Endodermal cell (in vitro differentiated cells): ENCODE measurements at regions not wholly inside any gene's neighbourhood (a gene's known extent, or its start where the extent isn't known, plus 50 kb on each side); places are given as distances from the start of the nearest gene placed in this dataset.

Source experiments
- DNase-seq: peaks from one replicate; pipeline ENCODE4 v3.0.0-alpha.2; 2017
- H3K27ac ChIP-seq: 2 replicates; pipeline ENCODE4 v1.5.1; 2013; ENCODE audit warnings: mild to moderate bottlenecking, low read depth, low read length, moderate library complexity
- H3K27me3 ChIP-seq: 2 replicates; pipeline ENCODE4 v1.6.1; 2013; ENCODE audit warnings: mild to moderate bottlenecking, low read length, moderate library complexity; ENCODE audit not compliant: insufficient read depth, control insufficient read depth, poor library complexity, severe bottlenecking
- H3K36me3 ChIP-seq: 2 replicates; pipeline ENCODE4 v1.7.0; 2013; ENCODE audit warnings: mild to moderate bottlenecking, low read length, moderate library complexity; ENCODE audit not compliant: control insufficient read depth, insufficient read depth
- H3K4me1 ChIP-seq: one replicate; pipeline ENCODE4 v1.7.0; 2013; ENCODE audit warnings: low read length; ENCODE audit not compliant: control insufficient read depth, insufficient read depth
- H3K4me3 ChIP-seq: 2 replicates; pipeline ENCODE4 v1.5.1; 2013; ENCODE audit warnings: mild to moderate bottlenecking, low read length, moderate library complexity
- H3K9ac ChIP-seq: 2 replicates; pipeline ENCODE4 v1.6.1; 2013; ENCODE audit warnings: mild to moderate bottlenecking, low read length, moderate library complexity; ENCODE audit not compliant: poor library complexity, severe bottlenecking; ENCODE audit errors: extremely low read depth
- H3K9me3 ChIP-seq: 2 replicates; pipeline ENCODE4 v1.6.1; 2013; ENCODE audit warnings: mild to moderate bottlenecking, low read length, moderate library complexity; ENCODE audit not compliant: control insufficient read depth
- H3K27ac Mint-ChIP-seq: 2 replicates; pipeline ENCODE4 v1.8.0; 2020; ENCODE audit warnings: mixed read lengths
- H3K27me3 Mint-ChIP-seq: 2 replicates; pipeline ENCODE4 v1.8.0; 2021; ENCODE audit warnings: mild to moderate bottlenecking, mixed read lengths; ENCODE audit not compliant: insufficient read depth
- H3K36me3 Mint-ChIP-seq: 2 replicates; pipeline ENCODE4 v1.8.0; 2020; ENCODE audit warnings: low read depth, mixed read lengths
- H3K4me1 Mint-ChIP-seq: 2 replicates; pipeline ENCODE4 v1.8.0; 2020; ENCODE audit warnings: mixed read lengths
- H3K4me3 Mint-ChIP-seq: 2 replicates; pipeline ENCODE4 v1.8.0; 2020; ENCODE audit warnings: mild to moderate bottlenecking, moderate library complexity, mixed read lengths
- H3K9me3 Mint-ChIP-seq: 2 replicates; pipeline ENCODE4 v1.8.0; 2020; ENCODE audit warnings: mild to moderate bottlenecking, mixed read lengths
- CTCF ChIP-seq: fragments of 200-600 bp; sonication (generic); conservative IDR thresholded peaks from 2 replicates; pipeline ENCODE4 v1.5.0; 2021; ENCODE audit warnings: antibody characterized with exemption, mild to moderate bottlenecking
- WGBS, 2 experiments: methylation state at CpG; one replicate each; pipeline versions ENCODE4 v1.1.5 to v1.1.7; 2013; ENCODE audit warnings: missing lambda C conversion rate in 2 of 2, mixed read lengths in 1 of 2; ENCODE audit not compliant: insufficient coverage in 1 of 2, insufficient read length in 1 of 2; 5-methylcytosine and 5-hydroxymethylcytosine counted together

- Mint-ChIP-seq H3K27me3 (no peaks in the 10 kb centered on the region), H3K9me3 (no peaks in the 10 kb centered on the region), H3K36me3 (no peaks in the 10 kb centered on the region), H3K4me1 (no peaks in the 10 kb centered on the region), H3K4me3 (no peak overlapping the region), H3K27ac (no peak overlapping the region)
- Histone ChIP-seq H3K4me3 (no peak overlapping the region), H3K9me3 (no peaks in the 10 kb centered on the region), H3K4me1 (no peaks in the 10 kb centered on the region), H3K27me3 (no peaks in the 10 kb centered on the region), H3K9ac (no peak overlapping the region), H3K27ac (no peak overlapping the region), H3K36me3 (no peaks in the 10 kb centered on the region)
- DNase-seq = no peak
- WGBS, 2 experiments = 90 to 92% methylated on average over 6 of the region's 6 CpGs
- TF ChIP-seq CTCF = no peak
Measured at GRCh38 chr6:156646496-156646895, 130.7 kb upstream of the ARID1B start.

DNA sequence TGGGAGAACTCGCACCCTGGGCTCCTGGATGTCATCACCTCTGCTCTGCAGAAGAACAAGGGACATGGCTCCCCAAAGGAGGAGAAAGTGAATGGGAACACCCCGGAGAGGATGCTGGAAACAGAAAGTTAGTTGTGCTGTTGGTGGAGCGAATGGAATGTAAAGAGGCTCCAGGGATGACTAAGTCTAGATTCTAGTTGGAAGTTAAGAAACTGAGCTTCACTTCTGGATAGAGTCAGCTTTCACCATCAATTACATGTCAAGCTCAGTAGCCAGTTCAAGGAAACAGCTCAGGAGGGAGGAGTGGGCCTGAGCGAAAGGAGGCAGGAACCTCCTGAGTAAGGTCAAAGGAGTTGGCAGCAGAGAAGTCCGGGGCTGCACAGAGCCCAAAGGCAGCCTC lies 132.1 kb upstream of the ARID1B start:
- Mint-ChIP-seq H3K9me3 (no peaks in the 10 kb centered on the region), H3K27ac (no peak overlapping the region), H3K4me3 (no peak overlapping the region), H3K36me3 (no peaks in the 10 kb centered on the region), H3K27me3 (no peaks in the 10 kb centered on the region), H3K4me1 (no peaks in the 10 kb centered on the region)
- Histone ChIP-seq H3K36me3 (no peaks in the 10 kb centered on the region), H3K9me3 (no peaks in the 10 kb centered on the region), H3K9ac (no peak overlapping the region), H3K27me3 (no peaks in the 10 kb centered on the region), H3K4me1 (no peaks in the 10 kb centered on the region), H3K27ac (no peak overlapping the region), H3K4me3 (no peak overlapping the region)
- 93 to 97% methylated on average over 3 to 5 of the region's 5 CpGs for WGBS, 2 experiments
- DNase-seq = peak; percentile 18
- no peak for TF ChIP-seq CTCF

GRCh38 chr6:156639009-156639721 lies 138.0 kb upstream of the ARID1B start:
- Histone ChIP-seq H3K9ac (no peak overlapping the region), H3K27me3 (no peaks in the 10 kb centered on the region), H3K4me3 (no peak overlapping the region), H3K9me3 (no peaks in the 10 kb centered on the region), H3K27ac (no peak overlapping the region), H3K36me3 (no peaks in the 10 kb centered on the region), H3K4me1 (no peaks in the 10 kb centered on the region)
- no peak overlapping the region for H3K4me3 Mint-ChIP-seq
- 91 to 96% methylated on average over 6 to 10 of the region's 12 CpGs for WGBS, 2 experiments
- TF ChIP-seq CTCF = no peak
- DNase-seq = no peak
- no peaks in the 10 kb centered on the region for H3K9me3 Mint-ChIP-seq
- no peaks in the 10 kb centered on the region for H3K27me3 Mint-ChIP-seq
- H3K36me3 Mint-ChIP-seq = no peaks in the 10 kb centered on the region
- peaks cover 2% of the 10 kb centered on the region for H3K4me1 Mint-ChIP-seq
- H3K27ac Mint-ChIP-seq = no peak overlapping the region
